Fibroblast of peridontal ligament (primary cell): ENCODE measurements at regions not wholly inside any gene's neighbourhood (a gene's known extent, or its start where the extent isn't known, plus 50 kb on each side); places are given as distances from the start of the nearest gene placed in this dataset.
A peak's percentile ranks its signal among the peaks of the same experiment; 100 is the strongest.

Source experiments
- DNase-seq: peaks from one replicate; pipeline ENCODE4 v3.0.0-alpha.2; 2010; ENCODE audit errors: extremely low read depth

GRCh38 chr17:13986855-13987254 lies 82.4 kb upstream of the COX10 start:
- DNase-seq, result no peak

GRCh38 chr17:13989138-13989537 lies 80.2 kb upstream of the COX10 start:
- DNase-seq, result no peak

DNA sequence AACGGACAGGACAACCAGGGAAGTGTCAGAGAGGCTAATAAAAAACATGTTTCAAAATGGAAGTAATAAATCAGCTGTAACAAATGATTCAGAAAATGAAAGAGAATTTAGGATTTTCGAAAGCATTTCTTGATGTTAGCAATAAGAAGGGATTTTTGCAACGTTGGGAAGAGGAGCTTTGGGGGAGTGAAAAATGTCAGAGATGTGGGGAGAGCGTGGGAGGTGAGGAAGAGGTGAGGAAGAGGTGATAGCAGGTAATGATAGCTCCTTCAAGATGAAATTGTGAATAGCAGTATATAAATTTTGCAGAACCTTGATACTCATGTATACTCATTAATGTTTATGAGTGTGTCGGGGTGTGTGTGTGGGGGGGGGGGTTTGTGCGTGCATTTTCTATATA lies 76.2 kb upstream of the COX10 start:
- DNase-seq, result no peak

DNA sequence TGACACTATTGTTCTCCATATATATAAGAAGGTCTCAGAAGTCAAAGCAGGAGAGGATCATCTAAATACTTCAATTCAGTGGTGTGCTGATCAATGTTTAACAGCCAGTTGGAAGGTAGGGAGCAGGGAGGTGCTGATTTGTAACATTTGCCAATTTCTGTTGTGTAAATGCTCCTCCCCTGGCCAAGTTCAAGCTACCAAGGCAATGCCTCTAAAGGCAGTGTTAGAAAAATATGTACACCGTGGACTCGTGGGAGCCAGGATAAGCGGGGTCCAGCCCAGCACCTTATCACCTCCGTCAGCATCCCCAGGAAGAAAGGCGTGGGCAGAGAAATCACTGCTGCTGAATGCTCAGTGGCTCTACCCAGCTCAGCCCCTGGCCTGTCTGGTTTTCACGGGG lies 75.3 kb upstream of the COX10 start:
- no peak for DNase-seq

DNA sequence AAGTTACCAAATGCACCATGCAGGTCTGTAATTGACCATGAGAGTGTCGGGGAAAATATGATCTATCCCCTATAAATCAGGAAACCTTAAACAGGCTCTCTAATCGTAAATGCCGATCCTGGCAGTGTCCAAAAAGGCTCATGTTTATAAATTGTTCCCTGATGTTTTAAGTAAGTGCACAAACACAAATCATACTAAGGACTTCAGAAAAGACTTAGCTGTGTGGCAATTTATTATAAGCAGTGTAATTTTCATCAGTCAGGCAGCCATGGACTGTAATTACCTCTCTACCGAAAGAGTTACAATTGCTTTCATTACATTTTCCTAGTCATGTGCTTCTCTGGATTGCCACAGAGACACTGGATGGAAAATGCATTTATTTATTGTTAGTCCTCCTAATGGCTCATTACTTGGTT lies 73.4 kb upstream of the COX10 start:
- peak; percentile 51 for DNase-seq

- peak; percentile 36 for DNase-seq
These were observed 73.0 kb upstream of the COX10 start for GRCh38 chr17:13996276-13996675.

DNA sequence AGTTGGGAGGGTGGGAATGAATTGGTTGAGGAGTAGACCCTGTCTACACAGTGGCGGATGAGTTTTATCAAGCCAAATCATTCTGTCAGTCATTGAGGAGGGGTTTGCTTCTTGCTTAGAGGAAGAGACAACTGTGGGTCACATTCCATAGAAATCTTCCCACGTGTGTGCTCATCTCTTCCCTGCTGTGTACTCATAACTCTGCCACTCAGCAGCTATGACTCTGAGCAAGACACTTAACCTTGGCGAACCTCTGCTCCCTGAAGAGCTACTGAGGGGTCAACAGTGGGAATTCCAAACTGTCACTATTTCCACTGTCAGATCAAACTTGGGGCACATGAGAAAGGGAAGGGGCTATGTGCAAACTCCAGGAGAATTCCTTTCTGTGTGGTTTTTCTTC lies 72.6 kb upstream of the COX10 start:
- DNase-seq, result no peak

DNA sequence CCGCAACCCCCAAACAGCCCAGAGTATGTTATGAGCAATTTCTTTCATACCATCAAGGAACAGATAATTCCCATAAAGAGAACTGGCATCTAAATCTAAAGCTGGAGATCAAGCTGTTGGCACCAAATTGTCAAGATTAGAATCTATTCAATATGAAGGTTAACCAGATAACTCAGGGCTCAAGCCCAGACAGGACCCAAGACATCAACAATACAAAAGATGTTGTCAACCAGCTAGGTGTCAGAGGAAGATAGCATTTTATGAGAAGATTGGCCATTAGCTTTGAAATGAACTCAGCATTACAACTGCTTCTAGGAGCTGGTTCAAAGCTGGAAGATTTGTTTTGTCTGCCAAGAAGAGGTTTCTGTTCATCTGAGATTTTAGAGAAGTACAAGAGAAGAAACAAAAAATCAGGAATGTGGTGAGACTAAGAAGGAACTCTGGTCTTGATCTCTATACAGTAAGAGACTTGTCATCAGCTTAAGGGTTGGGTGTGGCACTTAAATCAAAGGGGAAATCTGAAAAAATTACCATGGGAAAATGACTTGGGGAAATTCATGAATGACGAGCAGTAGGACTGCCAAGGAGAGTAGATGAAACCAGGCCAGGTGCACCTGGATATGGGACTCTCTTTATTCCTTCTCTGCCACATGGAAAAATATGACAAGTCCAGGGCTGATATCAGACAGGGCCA lies 64.2 kb upstream of the COX10 start:
- DNase-seq, result no peak

DNA sequence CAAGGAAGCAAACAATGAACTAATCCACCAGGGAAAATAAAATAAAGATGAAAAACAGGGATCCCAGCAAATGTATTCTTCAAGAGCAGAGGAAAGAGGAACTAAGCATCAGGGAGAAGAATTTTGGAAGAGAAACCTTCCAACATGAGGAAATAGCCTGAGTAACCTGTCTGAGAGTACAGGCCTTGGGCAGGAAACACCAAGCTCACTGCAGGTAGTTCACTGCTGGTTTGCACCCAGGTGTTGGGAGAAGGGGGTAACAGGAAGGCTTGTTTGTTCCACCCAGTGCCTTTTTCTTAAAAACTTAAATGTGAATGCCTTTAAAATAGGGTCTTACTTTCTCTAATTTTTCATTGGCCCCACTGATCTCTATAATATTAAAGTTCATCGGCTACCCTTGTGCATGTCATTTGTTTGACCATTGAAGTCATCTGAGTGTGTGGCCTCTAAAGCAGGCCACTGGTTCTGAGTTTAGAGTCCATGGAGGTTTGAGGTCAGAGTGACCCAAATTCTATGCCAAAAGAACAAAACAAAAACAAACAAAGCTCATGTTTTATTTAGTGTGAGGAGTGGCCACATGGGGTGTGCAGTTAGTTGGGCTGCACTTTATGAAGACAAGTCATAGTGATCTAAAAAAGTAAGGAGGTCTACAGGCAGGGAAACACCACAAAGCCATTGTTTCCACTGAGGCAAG lies 62.9 kb upstream of the COX10 start:
- no peak for DNase-seq

DNA sequence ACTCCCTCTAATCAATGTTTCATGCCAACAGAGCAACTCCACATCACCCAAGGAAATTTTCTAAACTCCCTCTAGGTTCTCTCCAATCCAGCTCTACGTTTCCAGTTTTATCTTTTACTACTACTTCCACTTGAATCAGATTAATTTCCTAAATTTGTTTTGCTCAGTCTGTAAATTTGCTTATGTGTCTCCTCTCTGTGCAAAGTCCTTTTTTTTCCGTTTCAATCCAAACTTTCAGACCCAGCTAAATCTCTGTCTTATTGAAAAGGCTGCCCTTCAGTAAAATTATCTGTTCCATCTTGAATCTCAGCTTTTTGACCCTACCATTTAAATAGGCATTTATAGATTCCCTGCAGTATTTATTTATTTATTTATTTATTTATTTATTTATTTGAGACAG lies 61.4 kb upstream of the COX10 start:
- DNase-seq, result no peak

DNA sequence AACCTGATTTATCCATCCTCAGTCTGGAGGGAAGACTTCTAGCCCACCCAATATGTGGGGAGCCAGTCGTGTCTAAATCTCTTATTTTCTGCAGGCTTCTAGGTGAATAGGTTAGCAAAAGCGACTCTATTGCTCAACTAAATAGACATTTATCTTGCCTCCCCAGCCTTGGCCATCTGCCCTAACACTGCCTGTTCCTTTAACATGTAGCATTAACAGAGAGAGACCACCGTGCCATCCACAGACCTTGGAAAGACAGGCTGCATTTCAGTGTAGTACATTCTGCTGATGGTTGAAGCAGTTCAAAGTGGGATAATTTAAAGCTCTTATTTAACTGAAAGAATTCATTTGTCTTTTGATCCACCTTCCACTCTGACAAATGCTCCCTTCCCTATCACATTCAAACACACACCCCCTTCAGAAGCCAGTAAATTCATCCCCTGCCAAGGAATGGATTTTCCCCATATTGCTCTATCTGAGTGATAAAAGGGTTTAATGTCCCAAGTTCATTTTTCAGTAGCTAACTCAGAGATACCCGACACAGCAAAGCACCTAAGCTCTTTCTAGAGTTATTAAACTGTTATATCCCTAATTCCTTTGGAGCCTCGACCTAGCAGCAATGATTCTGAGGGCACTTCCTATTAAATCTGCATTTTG lies 58.1 kb upstream of the COX10 start:
- no peak for DNase-seq

DNA sequence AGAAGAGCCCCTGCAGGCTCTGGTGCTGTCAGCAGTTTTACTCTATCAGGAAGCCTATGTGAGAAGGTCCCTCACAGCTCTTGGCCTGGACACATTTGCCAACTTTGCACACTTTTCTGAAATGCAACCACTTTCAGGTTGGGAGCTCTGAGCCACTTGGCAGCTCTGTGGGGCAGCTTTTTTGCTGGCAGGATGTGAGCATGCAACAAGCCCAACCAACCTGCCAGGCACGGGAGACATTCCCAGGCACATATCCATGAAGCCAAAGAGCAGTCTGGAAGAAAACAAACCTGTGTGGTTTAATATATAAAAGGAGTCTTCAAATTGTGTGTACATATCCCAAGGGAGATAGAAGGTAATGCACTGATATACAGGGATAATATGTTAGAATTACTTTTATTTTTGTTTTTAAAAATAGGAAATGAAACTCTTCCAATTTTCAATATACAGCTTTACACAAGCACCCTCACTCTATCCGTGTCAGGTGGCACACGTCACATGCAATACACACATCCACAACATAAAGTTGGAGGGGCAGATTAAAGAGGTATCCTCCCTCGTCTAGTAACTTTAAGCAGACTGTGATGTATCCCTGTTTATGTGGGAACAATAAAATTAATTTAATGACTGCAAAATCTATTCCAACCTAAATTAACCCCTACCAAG lies 57.4 kb upstream of the COX10 start:
- no peak for DNase-seq

DNA sequence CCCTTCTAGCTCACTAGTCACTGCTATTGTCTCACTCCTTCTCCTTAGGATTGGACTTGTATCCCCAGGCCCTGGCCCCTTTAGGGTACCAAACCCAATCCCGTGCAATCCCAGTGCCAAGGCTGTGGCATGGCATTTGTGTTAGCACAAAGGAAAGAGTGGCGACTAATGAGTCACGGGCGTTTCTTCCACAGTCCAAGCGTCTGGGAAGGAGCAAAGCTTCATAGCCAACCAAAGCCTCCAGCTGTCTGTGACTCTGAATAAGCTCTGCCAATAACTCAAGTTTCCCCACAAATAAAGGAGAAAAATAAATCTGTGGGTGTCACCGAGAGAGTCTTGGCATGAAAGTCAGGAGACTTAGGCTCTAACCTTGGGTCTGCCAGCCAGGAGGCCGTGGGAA lies 54.6 kb upstream of the COX10 start:
- peak; percentile 52 for DNase-seq

GRCh38 chr17:14015271-14015670 lies 54.0 kb upstream of the COX10 start:
- no peak for DNase-seq

DNA sequence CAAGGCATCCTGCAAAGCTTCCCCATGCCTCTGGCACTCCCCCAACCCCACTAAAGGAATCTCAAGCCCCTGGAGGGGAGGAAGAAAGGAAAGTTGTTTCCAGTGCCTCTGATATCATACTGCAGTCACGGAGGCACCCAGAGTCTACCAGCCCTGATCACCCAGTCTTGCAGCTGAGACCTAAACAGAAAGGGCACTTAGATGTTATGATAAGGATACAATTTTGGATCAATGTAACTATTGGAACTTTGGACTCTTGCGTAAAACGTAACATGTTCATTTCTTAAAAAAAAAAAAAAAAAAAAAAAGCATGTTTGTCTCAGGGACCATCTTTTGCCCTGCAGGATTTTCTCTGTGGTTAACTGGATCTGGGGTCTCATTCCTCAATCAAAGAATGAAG lies 52.4 kb upstream of the COX10 start:
- DNase-seq, result no peak

- DNase-seq, result peak; percentile 21
These were observed 49.9 kb upstream of the COX10 start for GRCh38 chr17:14019186-14019956.
